GM12878 (cell line): ENCODE measurements at regions not wholly inside any gene's neighbourhood (a gene's known extent, or its start where the extent isn't known, plus 50 kb on each side); places are given as distances from the start of the nearest gene placed in this dataset.

Experiments used
- ATAC-seq: fragments of 200-7000 bp; cut with Tn5 transposase; 3 replicates; pipeline ENCODE4 v1.9.1; 2020; ENCODE audit warnings: mild to moderate bottlenecking, moderate library complexity
- BruUV-seq: library from RNA; stranded (reverse); fragments of 400-500 nt; replicated peaks from 2 replicates; lab custom pipeline; 2021; lab: Mats Ljungman, UMichigan
- CTCF ChIA-PET: fragments of 300-600 bp; sonication (Branson Sonifier 250); formaldehyde crosslinking; extraction: SDS; loops from one replicate; lab custom pipeline; 2021; ENCODE audit warnings: inconsistent platforms; lab: Yijun Ruan, JAX
- POLR2A ChIA-PET: fragments of 350-600 bp; formaldehyde crosslinking; extraction: SDS; loops from one replicate; lab custom pipeline; 2021; ENCODE audit warnings: inconsistent platforms; lab: Charles Lee
- RAD21 ChIA-PET: fragments of 300-600 bp; sonication (Branson Sonifier 250); formaldehyde crosslinking; loops from one replicate; lab custom pipeline; 2023; ENCODE audit warnings: antibody characterized with exemption; ENCODE audit not compliant: unreplicated experiment; lab: Charles Lee
- SMC1A ChIA-PET: fragments of 300-600 bp; sonication (Branson Sonifier 250); formaldehyde crosslinking; loops from one replicate; lab custom pipeline; 2023; ENCODE audit not compliant: unreplicated experiment, uncharacterized antibody; lab: Charles Lee
- DNase-seq: peaks from one replicate; pipeline ENCODE4 v3.0.0-alpha.2; 2011; ENCODE audit warnings: low read depth, low spot score
- FAIRE-seq: peaks from 3 replicates; lab custom pipeline; 2011; peaks lifted over from hg19 to GRCh38; lab: Jason Lieb, UNC
- H2AFZ ChIP-seq: 2 replicates; pipeline ENCODE4 v1.6.0; 2011; ENCODE audit warnings: low read depth, low read length, control low read depth; ENCODE audit not compliant: control insufficient read depth
- H3K27ac ChIP-seq: 2 replicates; pipeline ENCODE4 v1.5.1; 2011; ENCODE audit warnings: control low read depth; ENCODE audit not compliant: control insufficient read depth, insufficient read depth
- H3K27me3 ChIP-seq, 2 experiments: replicated peaks in 1 of 2; 2 replicates each; pipeline versions ENCODE4 v1.6.0 to v1.6.1; 2011; ENCODE audit warnings: low read length in 1 of 2; ENCODE audit not compliant: control insufficient read depth in 2 of 2, insufficient read depth in 2 of 2
- H3K36me3 ChIP-seq, 2 experiments: 2 replicates each; pipeline ENCODE4 v1.5.1; 2011; ENCODE audit warnings: low read length in 1 of 2; ENCODE audit not compliant: control insufficient read depth in 2 of 2, insufficient read depth in 2 of 2
- H3K4me1 ChIP-seq: 2 replicates; pipeline ENCODE4 v1.6.1; 2011; ENCODE audit warnings: mild to moderate bottlenecking, low read length, moderate library complexity, mixed read lengths; ENCODE audit not compliant: control insufficient read depth, insufficient read depth
- H3K4me2 ChIP-seq: 2 replicates; pipeline ENCODE4 v1.6.0; 2011; ENCODE audit warnings: control low read depth; ENCODE audit not compliant: control insufficient read depth, insufficient read depth
- H3K4me3 ChIP-seq: fragments of 200-600 bp; sonication (generic); 2 replicates; pipeline ENCODE4 v1.5.1; 2016
- H3K79me2 ChIP-seq: 2 replicates; pipeline ENCODE4 v1.6.0; 2011; ENCODE audit warnings: low read length; ENCODE audit not compliant: control insufficient read depth, insufficient read depth
- H3K9ac ChIP-seq: 2 replicates; pipeline ENCODE4 v1.8.0; 2011; ENCODE audit warnings: low read length, control low read depth, mixed read lengths; ENCODE audit not compliant: control insufficient read depth, insufficient read depth
- H3K9me3 ChIP-seq: replicated peaks from 3 replicates; pipeline ENCODE4 v1.5.1; 2011; ENCODE audit warnings: mild to moderate bottlenecking, low read length; ENCODE audit not compliant: control insufficient read depth, insufficient read depth
- H4K20me1 ChIP-seq: 2 replicates; pipeline ENCODE4 v1.6.0; 2011; ENCODE audit not compliant: control insufficient read depth, insufficient read depth
- BACH1 ChIP-seq: fragments of 450-650 bp; IDR thresholded peaks from 2 replicates; pipeline ENCODE4 v1.6.1; 2017; ENCODE audit warnings: mild to moderate bottlenecking, borderline replicate concordance
- BMI1 ChIP-seq: fragments of 450-650 bp; IDR thresholded peaks from 2 replicates; pipeline ENCODE4 v1.6.1; 2016; ENCODE audit warnings: mild to moderate bottlenecking, moderate library complexity, borderline replicate concordance
- CEBPZ ChIP-seq: fragments of 150-350 bp; IDR thresholded peaks from 2 replicates; pipeline ENCODE4 v1.6.1; 2016; ENCODE audit warnings: low read depth, low read length
- DPF2 ChIP-seq: fragments of 450-650 bp; IDR thresholded peaks from 2 replicates; pipeline ENCODE4 v1.6.1; 2017; ENCODE audit warnings: mild to moderate bottlenecking
- GABPA ChIP-seq: IDR thresholded peaks from 2 replicates; pipeline ENCODE4 v1.6.1; 2014; ENCODE audit warnings: antibody characterized with exemption, low read depth, mild to moderate bottlenecking, inconsistent platforms
- GATAD2B ChIP-seq: fragments of 450-650 bp; conservative IDR thresholded peaks from 2 replicates; pipeline ENCODE4 v1.6.1; 2017; ENCODE audit warnings: low read depth, mild to moderate bottlenecking, moderate library complexity
- IKZF2 ChIP-seq, 2 experiments: fragments of 450-650 bp; IDR thresholded peaks; 2 replicates each; pipeline ENCODE4 v1.6.1; 2017; ENCODE audit warnings: mild to moderate bottlenecking in 2 of 2, moderate library complexity in 2 of 2
- IRF3 ChIP-seq: fragments of 450-650 bp; IDR thresholded peaks from 2 replicates; pipeline ENCODE4 v1.6.1; 2014; ENCODE audit warnings: mild to moderate bottlenecking
- NR2C1 ChIP-seq: fragments of 450-650 bp; IDR thresholded peaks from 2 replicates; pipeline ENCODE4 v1.6.1; 2017; ENCODE audit warnings: antibody characterized with exemption, mild to moderate bottlenecking, moderate library complexity
- RELA ChIP-seq: fragments of 450-650 bp; IDR thresholded peaks from 2 replicates; pipeline ENCODE4 v1.8.0; 2014; ENCODE audit warnings: borderline replicate concordance; ENCODE audit not compliant: partially characterized antibody
- SIX5 ChIP-seq: IDR thresholded peaks from 2 replicates; pipeline ENCODE4 v1.6.1; 2011; ENCODE audit warnings: mild to moderate bottlenecking, low read depth, low read length, moderate library complexity; ENCODE audit not compliant: severe bottlenecking
- STAT1 ChIP-seq: fragments of 450-650 bp; conservative IDR thresholded peaks from 2 replicates; pipeline ENCODE4 v1.6.1; 2014; ENCODE audit warnings: antibody characterized with exemption, mild to moderate bottlenecking
- TAF1 ChIP-seq: IDR thresholded peaks from 2 replicates; pipeline ENCODE4 v1.6.1; 2011; ENCODE audit warnings: mild to moderate bottlenecking, low read depth, low read length, borderline replicate concordance
- ZBTB11 ChIP-seq: fragments of 450-650 bp; formaldehyde crosslinking; IDR thresholded peaks from 2 replicates; pipeline ENCODE4 v1.5.0; 2022; ENCODE audit warnings: mild to moderate bottlenecking, missing genetic modification characterization
- ZNF217 ChIP-seq: fragments of 450-650 bp; IDR thresholded peaks from 2 replicates; pipeline ENCODE4 v1.6.1; 2017; ENCODE audit warnings: antibody characterized with exemption, mild to moderate bottlenecking
- ZNF24 ChIP-seq: fragments of 450-650 bp; IDR thresholded peaks from 2 replicates; pipeline ENCODE4 v1.6.1; 2017; ENCODE audit warnings: antibody characterized with exemption, mild to moderate bottlenecking
- ZNF384 ChIP-seq: IDR thresholded peaks from 2 replicates; pipeline ENCODE4 v1.6.1; 2012; ENCODE audit warnings: low read depth, mild to moderate bottlenecking, low read length, improper control_type of control experiment, borderline replicate concordance
- ZNF622 ChIP-seq: fragments of 450-650 bp; IDR thresholded peaks from 2 replicates; pipeline ENCODE4 v1.6.1; 2017; ENCODE audit warnings: mild to moderate bottlenecking, inconsistent platforms
- in situ Hi-C: fragments of 300-500 bp; cut with MboI; formaldehyde crosslinking; loops from 9 replicates; pipeline ENCODE4 v1.14.3; 2018; ENCODE audit warnings: mixed read lengths
- intact Hi-C: fragments of 100-400 bp; cut with micrococcal nuclease; formaldehyde crosslinking; loops from one replicate; pipeline ENCODE4 v1.14.2; 2022; ENCODE audit not compliant: unreplicated experiment

GRCh38 chr6:113741651-113742050 lies 115.5 kb upstream of the MARCKS start:
- Histone ChIP-seq H3K27ac (no peak overlapping the region), H3K36me3 (no peaks in the 10 kb centered on the region), H3K4me3 (no peak overlapping the region), H4K20me1 (no peaks in the 10 kb centered on the region), H3K9me3 (no peaks in the 10 kb centered on the region; the same call in 2 of the 3 replicates), H3K4me2 (no peak overlapping the region), H3K4me1 (no peaks in the 10 kb centered on the region), H3K79me2 (no peaks in the 10 kb centered on the region), H3K27me3 (no peaks in the 10 kb centered on the region), H2AFZ (no peak overlapping the region), H3K9ac (no peak overlapping the region)
- intact Hi-C loops, result no loop called here
- no peak for FAIRE-seq
- no peak for ATAC-seq
- ChIA-PET RAD21 (no interaction called here), CTCF (interaction anchor here (1.0 to 1.2 kb wide), 4 partner anchors 14 to 49 kb away, joined by 3 to 4 read pairs (median 4); no protein-coding TSS in a partner anchor), POLR2A (interaction anchor here (1.7 kb wide), 1 partner anchor 31 kb away, joined by 3 read pairs; no protein-coding TSS in a partner anchor), SMC1A (interaction anchor here (0.7 to 2.7 kb wide), 7 partner anchors 10 to 113 kb away, joined by 3 to 10 read pairs (median 4); no protein-coding TSS in a partner anchor)
- no TSS peak for BruUV-seq
- no peak for DNase-seq
- in situ Hi-C loops, result no loop called here
- TF ChIP-seq ZNF622, result no peak
- TF ChIP-seq DPF2, result no peak
- TF ChIP-seq BMI1, result no peak
- no peak for TF ChIP-seq IRF3
- no peak for TF ChIP-seq GATAD2B
- no peak for TF ChIP-seq RELA
- TF ChIP-seq ZNF24, result no peak
- TF ChIP-seq NR2C1, result no peak
- no peak for TF ChIP-seq ZNF384
- TF ChIP-seq ZNF217, result no peak
- no peak for TF ChIP-seq BACH1
- TF ChIP-seq SIX5, result no peak
- no peak for TF ChIP-seq CEBPZ
- TF ChIP-seq ZBTB11 (CRISPR knock-in tag), result no peak
- no peak for TF ChIP-seq IKZF2 (IDR thresholded peaks at IDR 0.05)
- TF ChIP-seq STAT1, result no peak
- TF ChIP-seq TAF1, result no peak
- TF ChIP-seq GABPA, result no peak
